ENCODE measurements at regions not wholly inside any gene's neighbourhood (a gene's known extent, or its start where the extent isn't known, plus 50 kb on each side); places are given as distances from the start of the nearest gene placed in this dataset.

- DNase-seq = no peak
Observed at GRCh38 chrX:7215842-7216241, 67.9 kb upstream of the PUDP start.

GRCh38 chrX:7214251-7214650 lies 66.3 kb upstream of the PUDP start:
- no peak for DNase-seq

- DNase-seq = no peak
Observed at GRCh38 chrX:7205037-7205577, 57.2 kb upstream of the PUDP start.

- DNase-seq = no peak
Observed at GRCh38 chrX:7204619-7205018, 56.7 kb upstream of the PUDP start.

- DNase-seq = no peak
Observed at GRCh38 chrX:7202206-7202605, 54.3 kb upstream of the PUDP start.

- DNase-seq = no peak
Observed at GRCh38 chrX:7201496-7201895, 53.5 kb upstream of the PUDP start.

- DNase-seq = no peak
Observed at GRCh38 chrX:7198499-7198898, 50.5 kb upstream of the PUDP start.

All from NCI-H2171 treated with DMSO at 0.1 percent for 48 hours (cell line).